ENCODE measurements at regions not wholly inside any gene's neighbourhood (a gene's known extent, or its start where the extent isn't known, plus 50 kb on each side); places are given as distances from the start of the nearest gene placed in this dataset.

DNA sequence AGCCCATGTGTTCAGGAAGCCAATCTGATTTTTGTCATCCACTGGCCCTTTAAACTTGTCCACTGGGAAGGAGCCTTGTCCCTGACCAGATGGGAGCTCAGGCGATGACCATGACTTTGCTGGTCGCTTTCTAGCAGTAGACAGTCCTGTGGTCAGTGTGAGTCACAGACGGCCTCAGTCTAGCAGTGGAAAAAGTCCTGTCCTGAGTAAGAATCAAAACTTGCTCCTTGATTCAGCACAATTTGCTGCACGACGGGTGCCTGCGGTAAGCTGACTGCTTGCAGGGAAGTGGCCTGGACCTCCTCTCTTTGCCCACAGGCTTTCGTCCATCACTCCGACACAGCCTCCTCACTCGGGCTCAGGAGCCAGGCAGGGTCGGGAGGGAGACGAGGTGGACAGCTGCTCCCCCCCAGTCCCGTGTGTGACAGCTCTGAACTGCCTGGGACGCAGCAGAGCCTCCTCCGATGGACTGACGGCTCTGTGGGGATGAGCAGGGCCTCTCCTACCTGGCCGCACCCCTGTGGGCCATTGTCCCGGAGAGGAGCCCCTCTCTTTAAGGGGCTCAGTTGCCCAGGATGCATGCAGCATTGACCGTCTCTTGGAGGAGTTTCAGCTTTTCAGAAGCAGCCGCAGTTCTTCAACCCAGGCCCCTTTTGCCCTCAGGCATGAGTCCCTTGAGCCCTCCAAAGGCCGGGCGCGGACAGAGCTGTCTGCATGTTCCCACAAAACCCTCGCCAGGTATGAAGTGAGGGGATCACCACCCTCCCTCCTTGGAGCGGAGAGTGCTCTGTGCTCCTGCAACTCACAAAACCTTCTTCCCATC lies 209.2 kb downstream of the ANKRD60 start:
- TF ChIP-seq CTCF (conservative IDR thresholded peaks at IDR 0.05), result no peak
- no peak for TF ChIP-seq ZFX (IDR thresholded peaks at IDR 0.05)
